IPS-NIHi11 (cell line): ENCODE measurements at regions not wholly inside any gene's neighbourhood (a gene's known extent, or its start where the extent isn't known, plus 50 kb on each side); places are given as distances from the start of the nearest gene placed in this dataset.
"Not testable (repeated sequence)": the region's sequence is repeated elsewhere in the genome, so short reads cannot be mapped to it uniquely, and the experiment has no call there.

Experiments used
- DNase-seq: peaks from one replicate; pipeline ENCODE4 v3.0.0; 2012; ENCODE audit warnings: mixed read lengths, low spot score

- no peak for DNase-seq
Measured at GRCh38 chr2:166831930-166832329, 56.4 kb upstream of the XIRP2 start.

GRCh38 chr2:166825914-166826313 is 62.4 kb upstream of the XIRP2 start:
- DNase-seq = no peak

- DNase-seq = no peak
Measured at GRCh38 chr2:166814335-166814734, 73.9 kb upstream of the XIRP2 start.

GRCh38 chr2:166812166-166812891 is 76.0 kb upstream of the XIRP2 start:
- no peak for DNase-seq

- no peak for DNase-seq
Measured at GRCh38 chr2:166805753-166806152, 82.5 kb upstream of the XIRP2 start.

- DNase-seq = no peak
Measured at GRCh38 chr2:166803373-166804000, 84.8 kb upstream of the XIRP2 start.

- no peak for DNase-seq
Measured at GRCh38 chr2:166802475-166802874, 85.8 kb upstream of the XIRP2 start.

GRCh38 chr2:166792808-166793207 is 95.5 kb upstream of the XIRP2 start:
- no peak for DNase-seq

GRCh38 chr2:166786707-166787106 is 101.6 kb upstream of the XIRP2 start:
- DNase-seq = no peak

- no peak for DNase-seq
Measured at GRCh38 chr2:166784296-166784946, 103.9 kb upstream of the XIRP2 start.

- DNase-seq = no peak
Measured at GRCh38 chr2:166775176-166775575, 113.1 kb upstream of the XIRP2 start.

GRCh38 chr2:166773308-166773949 is 114.9 kb upstream of the XIRP2 start:
- no peak for DNase-seq

- no peak for DNase-seq
Measured at GRCh38 chr2:166768393-166769123, 119.7 kb upstream of the XIRP2 start.

GRCh38 chr2:166766769-166767322 is 121.4 kb upstream of the XIRP2 start:
- DNase-seq = not testable (repeated sequence)

GRCh38 chr2:166766220-166766619 is 122.1 kb upstream of the XIRP2 start:
- no peak for DNase-seq

GRCh38 chr2:166765141-166765540 is 123.1 kb upstream of the XIRP2 start:
- peak; percentile 20 for DNase-seq

GRCh38 chr2:166764702-166765101 is 123.6 kb upstream of the XIRP2 start:
- no peak for DNase-seq

- DNase-seq = peak; percentile 22
Measured at GRCh38 chr2:166764216-166764615, 124.1 kb upstream of the XIRP2 start.

- DNase-seq = no peak
Measured at GRCh38 chr2:166762746-166763145, 125.5 kb upstream of the XIRP2 start.

- no peak for DNase-seq
Measured at GRCh38 chr2:166758956-166759355, 129.3 kb upstream of the XIRP2 start.

GRCh38 chr2:166750624-166751023 is 137.7 kb upstream of the XIRP2 start:
- DNase-seq = no peak

- DNase-seq = not testable (repeated sequence)
Measured at GRCh38 chr2:166744117-166744516, 144.2 kb upstream of the XIRP2 start.
